ENCODE measurements at regions not wholly inside any gene's neighbourhood (a gene's known extent, or its start where the extent isn't known, plus 50 kb on each side); places are given as distances from the start of the nearest gene placed in this dataset.

GRCh38 chr6:50214937-50215336 lies 165.2 kb upstream of the DEFB112 start:
- no peak for DNase-seq (ENCODE audit: low read depth in 3 of 3, low spot score in 2 of 3)

GRCh38 chr6:50217841-50218240 lies 168.1 kb upstream of the DEFB112 start:
- DNase-seq (ENCODE audit: low read depth in 3 of 3, low spot score in 2 of 3), result no peak

GRCh38 chr6:50236164-50236563 lies 186.4 kb upstream of the DEFB112 start:
- no peak for DNase-seq (ENCODE audit: low read depth in 3 of 3, low spot score in 2 of 3)

GRCh38 chr6:50239853-50240252 lies 190.1 kb upstream of the DEFB112 start:
- no peak for DNase-seq (ENCODE audit: low read depth in 3 of 3, low spot score in 2 of 3)

- no peak for DNase-seq (ENCODE audit: low read depth in 3 of 3, low spot score in 2 of 3)
These were observed 191.3 kb upstream of the DEFB112 start for GRCh38 chr6:50240986-50241385.

GRCh38 chr6:50249493-50249892 lies 199.8 kb upstream of the DEFB112 start:
- no peak for DNase-seq (ENCODE audit: low read depth in 3 of 3, low spot score in 2 of 3)

GRCh38 chr6:50257322-50257721 lies 207.6 kb upstream of the DEFB112 start:
- DNase-seq (ENCODE audit: low read depth in 3 of 3, low spot score in 2 of 3), result no peak

- DNase-seq (ENCODE audit: low read depth in 3 of 3, low spot score in 2 of 3), result no peak
These were observed 210.2 kb upstream of the DEFB112 start for GRCh38 chr6:50259903-50260302.

GRCh38 chr6:50264995-50265571 lies 215.4 kb upstream of the DEFB112 start:
- no peak for DNase-seq (ENCODE audit: low read depth in 3 of 3, low spot score in 2 of 3)

GRCh38 chr6:50270415-50270814 lies 220.7 kb upstream of the DEFB112 start:
- no peak for DNase-seq (ENCODE audit: low read depth in 3 of 3, low spot score in 2 of 3)

GRCh38 chr6:50271266-50271665 lies 221.5 kb upstream of the DEFB112 start:
- DNase-seq (ENCODE audit: low read depth in 3 of 3, low spot score in 2 of 3), result no peak

- no peak for DNase-seq (ENCODE audit: low read depth in 3 of 3, low spot score in 2 of 3)
These were observed 222.1 kb upstream of the DEFB112 start for GRCh38 chr6:50271817-50272216.

- DNase-seq (ENCODE audit: low read depth in 3 of 3, low spot score in 2 of 3), result no peak
These were observed 222.9 kb upstream of the DEFB112 start for GRCh38 chr6:50272611-50273010.

- DNase-seq (ENCODE audit: low read depth in 3 of 3, low spot score in 2 of 3), result no peak
These were observed 227.1 kb upstream of the DEFB112 start for GRCh38 chr6:50276771-50277261.

- no peak for DNase-seq (ENCODE audit: low read depth in 3 of 3, low spot score in 2 of 3)
These were observed 228.0 kb upstream of the DEFB112 start for GRCh38 chr6:50277774-50278173.

- no peak for DNase-seq (ENCODE audit: low read depth in 3 of 3, low spot score in 2 of 3)
These were observed 228.9 kb upstream of the DEFB112 start for GRCh38 chr6:50278663-50279062.

GRCh38 chr6:50285735-50286134 lies 236.0 kb upstream of the DEFB112 start:
- no peak for DNase-seq (ENCODE audit: low read depth in 3 of 3, low spot score in 2 of 3)

- no peak for DNase-seq (ENCODE audit: low read depth in 3 of 3, low spot score in 2 of 3)
These were observed 238.5 kb upstream of the DEFB112 start for GRCh38 chr6:50288241-50288640.

GRCh38 chr6:50288881-50289280 lies 239.2 kb upstream of the DEFB112 start:
- no peak for DNase-seq (ENCODE audit: low read depth in 3 of 3, low spot score in 2 of 3)

- no peak for DNase-seq (ENCODE audit: low read depth in 3 of 3, low spot score in 2 of 3)
These were observed 239.6 kb upstream of the DEFB112 start for GRCh38 chr6:50289366-50289765.

GRCh38 chr6:50301307-50301706 lies 251.6 kb upstream of the DEFB112 start:
- no peak for DNase-seq (ENCODE audit: low read depth in 3 of 3, low spot score in 2 of 3)

GRCh38 chr6:50305660-50306059 lies 255.9 kb upstream of the DEFB112 start:
- DNase-seq (ENCODE audit: low read depth in 3 of 3, low spot score in 2 of 3), result no peak

- DNase-seq (ENCODE audit: low read depth in 3 of 3, low spot score in 2 of 3), result no peak
These were observed 268.8 kb upstream of the DEFB112 start for GRCh38 chr6:50318536-50318935.
